Activated CD8-positive, alpha-beta memory T cell treated with anti-CD3 and anti-CD28 coated beads for 4 hours (primary cell): ENCODE measurements at regions not wholly inside any gene's neighbourhood (a gene's known extent, or its start where the extent isn't known, plus 50 kb on each side); places are given as distances from the start of the nearest gene placed in this dataset.

ENCODE experiments used
- DNase-seq, 2 donors: peaks; one replicate each; pipeline ENCODE4 v3.0.0-alpha.2; 2020; ENCODE audit warnings: low read depth in 2 of 2

- DNase-seq = no peak
Measured at GRCh38 chr6:44049989-44050871, 77.0 kb downstream of the MRPL14 start.

- DNase-seq = no peak
Measured at GRCh38 chr6:44049163-44049988, 77.9 kb downstream of the MRPL14 start.

GRCh38 chr6:44048277-44048676 lies 79.0 kb downstream of the MRPL14 start:
- no peak for DNase-seq

GRCh38 chr6:44047801-44048200 lies 79.5 kb downstream of the MRPL14 start:
- no peak for DNase-seq

GRCh38 chr6:44047179-44047546 lies 80.1 kb downstream of the MRPL14 start:
- no peak for DNase-seq

GRCh38 chr6:44046516-44047178 lies 80.6 kb downstream of the MRPL14 start:
- DNase-seq = no peak

- DNase-seq = no peak
Measured at GRCh38 chr6:44045672-44046015, 81.6 kb downstream of the MRPL14 start.

GRCh38 chr6:44044940-44045671 lies 82.1 kb downstream of the MRPL14 start:
- DNase-seq = no peak

GRCh38 chr6:44044154-44044539 lies 83.1 kb downstream of the MRPL14 start:
- DNase-seq = no peak

- no peak for DNase-seq
Measured at GRCh38 chr6:44043479-44044153, 83.6 kb downstream of the MRPL14 start.

GRCh38 chr6:44042989-44043478 lies 84.2 kb downstream of the MRPL14 start:
- no peak for DNase-seq

- DNase-seq = no peak
Measured at GRCh38 chr6:44042261-44042988, 84.8 kb downstream of the MRPL14 start.

GRCh38 chr6:44041461-44042260 lies 85.6 kb downstream of the MRPL14 start:
- no peak for DNase-seq

GRCh38 chr6:44040786-44041185 lies 86.5 kb downstream of the MRPL14 start:
- no peak for DNase-seq

- DNase-seq = no peak
Measured at GRCh38 chr6:44039839-44040350, 87.4 kb downstream of the MRPL14 start.

GRCh38 chr6:44039191-44039719 lies 88.0 kb downstream of the MRPL14 start:
- no peak for DNase-seq

GRCh38 chr6:44038543-44039065 lies 88.6 kb downstream of the MRPL14 start:
- no peak for DNase-seq

GRCh38 chr6:44037847-44038542 lies 89.3 kb downstream of the MRPL14 start:
- DNase-seq = no peak
